ENCODE measurements at regions not wholly inside any gene's neighbourhood (a gene's known extent, or its start where the extent isn't known, plus 50 kb on each side); places are given as distances from the start of the nearest gene placed in this dataset.
A peak's percentile ranks its signal among the peaks of the same experiment; 100 is the strongest.

GRCh38 chr9:26262421-26263107, 584.3 kb upstream of the TUSC1 start:
- Mint-ChIP-seq H3K27ac (ENCODE audit: unreplicated experiment) (peak overlapping the region; percentile 88), H3K9me3 (ENCODE audit: unreplicated experiment) (peaks cover 14% of the 10 kb centered on the region), H3K27me3 (ENCODE audit: unreplicated experiment) (no peaks in the 10 kb centered on the region), H3K36me3 (ENCODE audit: unreplicated experiment) (peaks cover 8% of the 10 kb centered on the region), H3K4me3 (ENCODE audit: unreplicated experiment) (no peak overlapping the region), H3K4me1 (ENCODE audit: unreplicated experiment) (peaks cover 72% of the 10 kb centered on the region)
- TF ChIP-seq CTCF (IDR thresholded peaks at IDR 0.05), result no peak
- DNase-seq (ENCODE audit: extremely low spot score, unreplicated experiment), result no peak

DNA sequence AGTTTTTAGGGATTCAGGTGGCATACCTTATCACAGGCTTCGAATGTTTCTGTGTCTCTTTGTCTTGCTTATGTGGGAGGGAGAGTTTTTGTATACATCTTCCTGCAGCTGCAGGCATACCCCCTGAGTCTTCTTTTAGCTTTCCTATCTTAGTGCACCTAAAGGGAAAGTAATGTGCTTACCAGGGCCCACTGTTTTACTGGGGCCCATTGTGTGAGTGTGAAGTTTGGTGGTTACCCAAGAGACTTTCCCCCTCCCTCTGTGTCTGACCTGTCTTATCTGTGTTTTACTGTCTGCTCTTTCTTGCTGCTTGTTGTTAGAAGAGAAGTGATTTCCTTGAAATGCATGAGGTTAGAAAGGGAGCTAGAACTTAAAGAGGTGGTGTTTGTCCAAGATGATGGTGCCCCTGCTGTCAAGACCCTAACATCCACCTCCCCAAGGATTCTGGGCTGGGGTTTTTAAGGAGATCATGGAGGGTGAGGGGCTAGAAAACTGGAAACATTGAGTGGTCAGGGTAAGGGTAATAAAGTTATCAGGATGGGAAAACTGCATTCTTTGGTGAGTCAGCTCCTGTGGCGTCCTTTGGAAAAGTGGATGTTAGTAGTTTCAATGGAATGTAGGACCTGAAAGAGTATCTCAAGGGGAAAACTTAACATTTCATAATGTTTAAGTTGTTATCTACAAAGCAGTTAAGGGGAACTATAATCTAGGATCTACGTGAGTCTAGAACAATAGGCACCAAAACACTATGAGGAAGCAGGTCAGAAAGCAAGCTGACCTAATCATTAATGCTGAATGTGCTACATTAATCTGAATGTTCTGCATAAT, 583.5 kb upstream of the TUSC1 start:
- DNase-seq (ENCODE audit: extremely low spot score, unreplicated experiment), result no peak
- no peak for TF ChIP-seq CTCF (IDR thresholded peaks at IDR 0.05)
- peak overlapping the region; percentile 88 for H3K27ac Mint-ChIP-seq (ENCODE audit: unreplicated experiment)
- H3K36me3 Mint-ChIP-seq (ENCODE audit: unreplicated experiment), result peaks cover 8% of the 10 kb centered on the region
- H3K4me1 Mint-ChIP-seq (ENCODE audit: unreplicated experiment), result peaks cover 77% of the 10 kb centered on the region
- no peaks in the 10 kb centered on the region for H3K27me3 Mint-ChIP-seq (ENCODE audit: unreplicated experiment)
- H3K9me3 Mint-ChIP-seq (ENCODE audit: unreplicated experiment), result peaks cover 14% of the 10 kb centered on the region
- no peak overlapping the region for H3K4me3 Mint-ChIP-seq (ENCODE audit: unreplicated experiment)

DNA sequence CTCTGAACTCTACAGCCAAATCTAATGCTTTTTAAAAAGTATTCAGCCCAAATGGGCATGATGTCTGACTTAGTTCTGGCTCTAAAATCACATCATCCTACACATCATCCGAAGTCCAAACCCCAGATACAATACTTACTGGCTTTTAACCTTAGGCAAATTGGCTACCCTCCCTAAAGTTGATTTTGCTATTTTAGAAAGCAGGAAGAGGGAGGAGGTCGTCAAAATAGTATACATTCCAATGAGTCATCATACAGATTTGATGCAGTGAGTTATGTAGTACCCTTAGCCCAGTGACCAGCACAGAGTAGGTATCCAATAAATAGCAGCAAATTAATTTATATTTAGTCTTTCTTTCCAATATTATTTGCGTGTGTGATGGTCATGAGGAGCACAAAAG, 582.0 kb upstream of the TUSC1 start:
- DNase-seq (ENCODE audit: extremely low spot score, unreplicated experiment), result no peak
- Mint-ChIP-seq H3K27ac (ENCODE audit: unreplicated experiment) (peak overlapping the region; percentile 88), H3K27me3 (ENCODE audit: unreplicated experiment) (no peaks in the 10 kb centered on the region), H3K36me3 (ENCODE audit: unreplicated experiment) (peaks cover 10% of the 10 kb centered on the region), H3K4me1 (ENCODE audit: unreplicated experiment) (peaks cover 65% of the 10 kb centered on the region), H3K4me3 (ENCODE audit: unreplicated experiment) (no peak overlapping the region), H3K9me3 (ENCODE audit: unreplicated experiment) (peaks cover 11% of the 10 kb centered on the region)
- TF ChIP-seq CTCF (IDR thresholded peaks at IDR 0.05), result no peak

- H3K27me3 Mint-ChIP-seq (ENCODE audit: unreplicated experiment), result no peaks in the 10 kb centered on the region
- no peak for TF ChIP-seq CTCF (IDR thresholded peaks at IDR 0.05)
- peak overlapping the region; percentile 83 for H3K27ac Mint-ChIP-seq (ENCODE audit: unreplicated experiment)
- peaks cover 7% of the 10 kb centered on the region for H3K36me3 Mint-ChIP-seq (ENCODE audit: unreplicated experiment)
- H3K4me3 Mint-ChIP-seq (ENCODE audit: unreplicated experiment), result no peak overlapping the region
- peaks cover 13% of the 10 kb centered on the region for H3K9me3 Mint-ChIP-seq (ENCODE audit: unreplicated experiment)
- no peak for DNase-seq (ENCODE audit: extremely low spot score, unreplicated experiment)
- H3K4me1 Mint-ChIP-seq (ENCODE audit: unreplicated experiment), result peaks cover 49% of the 10 kb centered on the region
These were observed 569.6 kb upstream of the TUSC1 start for GRCh38 chr9:26247861-26248260.

All from osteocyte (in vitro differentiated cells).